ENCODE measurements at regions not wholly inside any gene's neighbourhood (a gene's known extent, or its start where the extent isn't known, plus 50 kb on each side); places are given as distances from the start of the nearest gene placed in this dataset.

DNA sequence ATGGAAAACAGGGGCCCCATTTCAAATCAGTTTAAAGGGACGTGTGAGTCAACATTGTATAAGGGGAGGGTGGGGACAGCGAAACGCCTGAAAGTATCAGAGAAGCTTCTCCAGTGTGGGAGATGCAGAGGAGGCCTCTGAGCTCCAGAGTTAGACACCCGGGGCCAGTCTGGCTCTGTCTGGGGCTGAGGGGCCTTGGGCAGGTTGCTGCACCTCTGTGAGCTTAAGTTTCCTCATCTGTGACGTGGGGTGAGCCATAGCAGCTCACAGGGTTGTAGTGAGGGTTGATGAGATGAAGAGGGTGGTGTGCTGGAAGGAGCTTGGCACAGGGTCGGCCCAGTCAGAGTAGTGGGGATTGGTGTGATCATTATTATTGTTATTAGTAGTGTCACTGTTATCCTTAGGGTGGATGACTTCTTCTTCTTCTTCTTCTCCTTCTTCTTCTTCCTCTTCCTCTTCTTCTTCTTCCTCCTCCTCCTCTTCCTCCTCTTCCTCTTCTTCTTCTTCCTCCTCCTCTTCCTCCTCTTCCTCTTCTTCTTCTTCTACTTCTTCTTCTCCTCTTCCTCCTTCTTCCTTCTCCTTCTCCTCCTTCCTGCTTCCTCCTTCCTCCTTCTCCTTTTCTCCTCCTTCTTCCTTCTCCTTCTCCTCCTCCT lies 282.0 kb downstream of the PTPRU start:
- H3K4me3 ChIP-seq (ENCODE audit: low read depth, low read length): no peak overlapping the region
- DNase-seq: no peak
- H3K36me3 ChIP-seq: no peaks in the 10 kb centered on the region
- H3K4me1 ChIP-seq: no peaks in the 10 kb centered on the region; the same call in 1 of the 2 replicates
- TF ChIP-seq, protein P1, sequence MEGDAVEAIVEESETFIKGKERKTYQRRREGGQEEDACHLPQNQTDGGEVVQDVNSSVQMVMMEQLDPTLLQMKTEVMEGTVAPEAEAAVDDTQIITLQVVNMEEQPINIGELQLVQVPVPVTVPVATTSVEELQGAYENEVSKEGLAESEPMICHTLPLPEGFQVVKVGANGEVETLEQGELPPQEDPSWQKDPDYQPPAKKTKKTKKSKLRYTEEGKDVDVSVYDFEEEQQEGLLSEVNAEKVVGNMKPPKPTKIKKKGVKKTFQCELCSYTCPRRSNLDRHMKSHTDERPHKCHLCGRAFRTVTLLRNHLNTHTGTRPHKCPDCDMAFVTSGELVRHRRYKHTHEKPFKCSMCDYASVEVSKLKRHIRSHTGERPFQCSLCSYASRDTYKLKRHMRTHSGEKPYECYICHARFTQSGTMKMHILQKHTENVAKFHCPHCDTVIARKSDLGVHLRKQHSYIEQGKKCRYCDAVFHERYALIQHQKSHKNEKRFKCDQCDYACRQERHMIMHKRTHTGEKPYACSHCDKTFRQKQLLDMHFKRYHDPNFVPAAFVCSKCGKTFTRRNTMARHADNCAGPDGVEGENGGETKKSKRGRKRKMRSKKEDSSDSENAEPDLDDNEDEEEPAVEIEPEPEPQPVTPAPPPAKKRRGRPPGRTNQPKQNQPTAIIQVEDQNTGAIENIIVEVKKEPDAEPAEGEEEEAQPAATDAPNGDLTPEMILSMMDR (IDR thresholded peaks at IDR 0.05; ENCODE audit: low read depth, low read length): no peak
- H3K27me3 ChIP-seq: no peaks in the 10 kb centered on the region
- H3K9me3 ChIP-seq: no peaks in the 10 kb centered on the region

- no peak for DNase-seq
- Histone ChIP-seq H3K27me3 (no peaks in the 10 kb centered on the region), H3K9me3 (no peaks in the 10 kb centered on the region), H3K4me3 (ENCODE audit: low read depth, low read length) (no peak overlapping the region), H3K36me3 (no peaks in the 10 kb centered on the region), H3K4me1 (no peaks in the 10 kb centered on the region; the same call in 1 of the 2 replicates)
- TF ChIP-seq, protein P1 (IDR thresholded peaks at IDR 0.05; ENCODE audit: low read depth, low read length): no peak
Measured at GRCh38 chr1:29517251-29518086, 281.1 kb downstream of the PTPRU start.

DNA sequence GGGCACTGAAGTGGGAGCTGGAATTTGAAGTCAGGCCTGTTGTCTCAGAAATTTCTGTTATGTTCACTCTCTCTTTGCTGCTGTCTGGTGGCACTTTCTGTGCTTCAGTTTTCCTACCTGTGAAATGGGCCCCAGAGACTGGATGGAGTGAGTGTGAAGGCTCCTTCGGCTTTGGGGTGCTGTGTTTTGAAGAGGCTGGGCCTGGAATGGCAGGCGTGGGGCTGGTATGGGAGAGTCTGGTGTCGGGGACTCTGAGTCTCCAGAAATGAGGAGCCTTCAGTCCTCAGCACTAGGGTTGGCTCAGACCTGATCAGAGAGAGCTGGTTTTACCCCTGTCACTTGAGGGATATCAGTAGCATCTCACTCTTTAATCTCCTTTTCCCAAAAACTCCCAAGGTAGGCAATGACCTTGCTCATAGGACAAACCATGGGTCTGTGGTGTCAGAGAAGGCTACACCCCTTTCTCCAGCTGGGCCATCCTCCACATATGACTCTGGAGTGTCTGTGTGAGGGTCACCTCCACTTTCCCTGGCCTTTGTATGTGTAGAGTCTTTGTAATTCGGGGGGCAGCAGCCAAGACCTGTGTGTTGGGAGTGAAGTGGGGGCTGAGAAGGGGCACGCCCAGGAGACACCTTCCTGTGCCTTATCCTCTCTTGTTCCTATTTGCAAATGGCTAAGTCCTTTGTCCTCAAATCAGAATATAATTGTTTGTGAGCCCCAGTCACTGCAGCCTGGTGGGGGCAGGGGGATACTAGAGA lies 279.9 kb downstream of the PTPRU start:
- no peaks in the 10 kb centered on the region; the same call in 1 of the 2 replicates for H3K4me1 ChIP-seq
- H3K9me3 ChIP-seq: no peaks in the 10 kb centered on the region
- TF ChIP-seq, protein P1 (IDR thresholded peaks at IDR 0.05; ENCODE audit: low read depth, low read length): no peak
- H3K27me3 ChIP-seq: no peaks in the 10 kb centered on the region
- DNase-seq: no peak
- no peak overlapping the region for H3K4me3 ChIP-seq (ENCODE audit: low read depth, low read length)
- H3K36me3 ChIP-seq: no peaks in the 10 kb centered on the region

- Histone ChIP-seq H3K9me3 (no peaks in the 10 kb centered on the region), H3K4me3 (ENCODE audit: low read depth, low read length) (no peak overlapping the region), H3K27me3 (no peaks in the 10 kb centered on the region), H3K4me1 (no peaks in the 10 kb centered on the region; the same call in 1 of the 2 replicates), H3K36me3 (no peaks in the 10 kb centered on the region)
- no peak for DNase-seq
- TF ChIP-seq, protein P1 (IDR thresholded peaks at IDR 0.05; ENCODE audit: low read depth, low read length): no peak
Measured at GRCh38 chr1:29515170-29515955, 279.0 kb downstream of the PTPRU start.

- no peak for DNase-seq
- Histone ChIP-seq H3K4me3 (ENCODE audit: low read depth, low read length) (no peak overlapping the region), H3K36me3 (no peaks in the 10 kb centered on the region), H3K9me3 (no peaks in the 10 kb centered on the region), H3K4me1 (no peaks in the 10 kb centered on the region; the same call in 1 of the 2 replicates), H3K27me3 (no peaks in the 10 kb centered on the region)
- TF ChIP-seq, protein P1 (IDR thresholded peaks at IDR 0.05; ENCODE audit: low read depth, low read length): no peak
Measured at GRCh38 chr1:29514361-29515169, 278.2 kb downstream of the PTPRU start.
